GM21381 (cell line): ENCODE measurements at regions not wholly inside any gene's neighbourhood (a gene's known extent, or its start where the extent isn't known, plus 50 kb on each side); places are given as distances from the start of the nearest gene placed in this dataset.
A peak's percentile ranks its signal among the peaks of the same experiment; 100 is the strongest.

ENCODE experiments used
- ATAC-seq: cut with Tn5 transposase; IDR thresholded peaks from one replicate; pipeline ENCODE4 v1.9.1; 2021; ENCODE audit warnings: mild to moderate bottlenecking, moderate library complexity; ENCODE audit not compliant: unreplicated experiment

GRCh38 chr11:113634940-113635575 lies 71.0 kb downstream of the TMPRSS5 start:
- ATAC-seq = no peak

- ATAC-seq = no peak
These were observed 73.1 kb downstream of the TMPRSS5 start for GRCh38 chr11:113632981-113633380.

DNA sequence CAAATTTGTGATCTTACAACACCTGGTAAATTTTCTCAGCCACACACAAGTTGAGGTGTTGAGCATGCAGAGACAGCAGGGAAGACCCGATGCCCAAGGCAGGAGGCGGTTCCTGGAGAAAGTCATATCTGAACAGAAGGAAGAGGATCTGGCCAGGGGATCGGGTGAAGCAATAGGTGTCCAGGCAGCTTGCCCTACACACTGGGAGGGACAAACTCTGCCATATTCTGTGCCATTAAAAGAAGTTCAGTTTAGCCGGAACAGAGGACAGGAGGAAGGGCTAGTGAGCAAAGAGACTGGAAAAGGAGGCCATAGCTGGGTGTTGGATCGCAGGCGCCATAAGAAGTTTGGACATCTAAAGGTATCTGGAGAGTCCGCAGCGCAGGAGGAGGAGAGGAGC lies 76.5 kb downstream of the TMPRSS5 start:
- no peak for ATAC-seq

GRCh38 chr11:113628912-113629311 lies 77.2 kb downstream of the TMPRSS5 start:
- no peak for ATAC-seq

DNA sequence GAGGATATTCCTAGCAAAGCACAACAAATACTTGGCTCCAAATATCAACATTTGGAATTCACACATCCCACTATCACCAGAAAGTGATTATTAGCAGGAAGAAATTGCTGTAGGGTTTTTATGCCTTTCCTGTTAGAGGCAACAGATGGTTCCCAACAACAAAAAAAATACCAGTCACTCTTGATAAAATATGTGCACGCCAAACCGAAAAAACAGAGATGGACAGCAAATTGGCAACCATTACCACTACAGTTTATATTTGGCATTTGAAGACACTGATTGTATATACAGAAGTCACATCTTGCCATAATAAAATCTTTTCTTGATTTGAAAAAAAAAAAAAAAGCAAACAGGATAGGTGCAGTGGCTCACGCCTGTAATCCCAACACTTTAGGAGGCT lies 78.2 kb downstream of the TMPRSS5 start:
- no peak for ATAC-seq

- ATAC-seq = no peak
These were observed 78.8 kb downstream of the TMPRSS5 start for GRCh38 chr11:113627297-113627696.

- no peak for ATAC-seq
These were observed 79.4 kb downstream of the TMPRSS5 start for GRCh38 chr11:113626736-113627135.

GRCh38 chr11:113623114-113623513 lies 83.0 kb downstream of the TMPRSS5 start:
- no peak for ATAC-seq

DNA sequence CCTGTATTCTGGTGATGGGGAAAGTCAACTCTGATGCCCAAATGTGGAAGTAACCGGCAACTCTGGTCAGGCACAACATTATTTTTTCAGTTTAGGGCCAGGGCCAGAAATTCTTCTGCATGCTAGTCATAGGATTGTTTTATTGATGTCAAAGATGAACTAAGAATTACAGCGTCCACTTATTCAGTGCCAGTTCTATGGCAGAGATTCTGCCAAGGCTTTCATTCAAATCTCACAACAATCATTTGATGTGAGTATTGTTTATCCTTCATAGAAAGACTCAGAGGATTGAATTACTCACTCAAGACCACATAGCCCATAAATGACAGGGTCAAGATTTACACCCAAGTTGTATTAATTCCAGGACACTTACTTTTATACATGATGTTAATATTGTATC lies 87.7 kb downstream of the TMPRSS5 start:
- no peak for ATAC-seq

- no peak for ATAC-seq
These were observed 90.3 kb downstream of the TMPRSS5 start for GRCh38 chr11:113615773-113616172.

DNA sequence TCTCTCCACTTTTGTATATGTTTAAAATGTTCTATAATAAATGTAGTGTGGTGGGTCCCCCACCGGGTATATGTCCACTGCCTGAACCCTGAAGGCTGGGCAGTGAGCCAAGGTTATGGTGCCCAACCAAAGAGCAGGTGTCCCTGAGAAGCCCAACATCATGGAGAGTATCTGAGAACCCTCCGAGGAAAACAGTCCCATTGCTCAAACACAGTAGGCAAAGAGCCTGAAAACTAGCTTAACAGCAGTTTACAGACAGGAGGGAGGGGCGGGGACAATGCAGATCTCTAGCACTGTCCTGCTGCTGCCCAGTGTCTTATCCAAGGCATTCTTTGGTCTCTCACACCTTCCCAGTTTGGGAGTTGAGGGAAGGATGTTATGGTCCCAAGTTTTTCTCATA lies 91.0 kb downstream of the TMPRSS5 start:
- ATAC-seq = no peak

- ATAC-seq = no peak
These were observed 92.0 kb downstream of the TMPRSS5 start for GRCh38 chr11:113614097-113614496.

GRCh38 chr11:113613619-113614018 lies 92.5 kb downstream of the TMPRSS5 start:
- no peak for ATAC-seq

- no peak for ATAC-seq
These were observed 101.9 kb downstream of the TMPRSS5 start for GRCh38 chr11:113604186-113604585.

DNA sequence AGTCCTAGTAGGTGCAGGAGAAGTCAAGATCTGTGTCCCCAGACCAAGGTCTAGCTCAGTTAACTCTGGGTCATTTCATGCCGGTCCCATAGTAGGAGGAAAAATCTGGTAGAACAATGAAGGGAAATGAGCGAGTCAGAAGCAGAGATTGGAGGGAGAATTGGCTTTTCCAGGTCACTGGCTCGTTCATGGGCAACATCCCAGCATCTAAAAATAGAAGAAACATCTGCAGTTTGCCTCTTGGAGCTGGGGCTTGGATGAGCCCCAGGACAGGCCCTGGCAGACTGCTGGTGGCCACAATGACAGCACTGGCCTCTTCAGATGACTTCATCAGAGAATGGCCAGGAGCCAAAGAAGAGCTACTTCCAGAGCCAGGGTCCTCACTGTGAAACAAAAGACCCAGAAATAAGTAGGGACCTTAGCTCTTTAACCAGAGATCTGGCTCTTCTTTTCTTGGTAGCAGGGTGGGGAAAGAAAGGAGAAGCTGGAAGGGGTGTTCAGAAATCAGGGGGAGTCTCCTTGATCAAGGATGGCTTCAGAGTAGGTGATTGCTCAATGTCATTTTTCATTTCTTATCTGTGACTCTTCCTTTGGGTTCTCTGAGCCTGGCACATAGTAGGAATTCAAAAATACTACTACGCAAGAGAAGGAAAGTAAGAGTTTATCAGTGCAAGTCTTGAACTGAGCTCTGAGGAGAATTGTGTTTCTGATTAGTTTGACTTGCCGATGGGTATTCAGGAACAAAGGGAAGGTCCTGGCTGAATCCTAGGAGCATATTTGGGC lies 102.6 kb downstream of the TMPRSS5 start:
- no peak for ATAC-seq

DNA sequence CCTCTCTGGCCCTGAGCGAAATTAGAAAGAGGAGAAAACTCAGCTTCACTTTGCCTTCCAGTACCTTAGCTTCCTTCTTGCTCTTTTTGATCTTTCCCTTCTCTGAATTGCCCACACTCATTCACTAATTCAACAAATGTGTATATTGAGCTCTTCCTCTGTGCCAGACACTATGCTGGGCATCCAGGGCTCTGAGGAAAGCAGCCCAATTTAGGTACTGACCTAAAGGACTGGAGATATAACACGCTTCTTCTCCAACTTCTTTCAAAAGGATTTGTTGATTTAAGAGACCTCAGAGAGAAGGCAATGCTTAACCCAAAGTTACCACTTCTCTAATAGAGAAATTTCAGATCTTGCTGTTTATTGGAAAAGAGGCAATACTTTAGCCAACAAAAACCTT lies 103.6 kb downstream of the TMPRSS5 start:
- ATAC-seq = no peak

DNA sequence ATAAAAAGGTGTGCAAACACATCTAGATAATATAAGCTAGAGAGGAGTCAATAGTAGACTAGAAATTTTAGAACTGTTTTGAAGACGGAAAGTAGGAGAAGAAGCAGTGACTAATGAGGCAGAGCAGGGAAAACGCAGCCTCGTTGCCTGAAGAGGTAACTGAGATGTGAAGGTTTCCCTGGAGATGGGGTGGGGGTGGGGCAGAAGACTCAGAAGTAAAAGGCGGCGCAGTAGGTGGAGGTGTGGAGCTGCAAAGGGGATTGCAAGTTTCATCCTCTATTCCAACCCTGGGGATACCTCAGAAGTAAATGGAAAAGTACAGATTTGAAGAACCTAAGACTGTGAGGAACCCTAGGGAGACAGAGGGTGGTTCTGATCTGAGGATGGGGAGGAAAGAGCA lies 109.5 kb downstream of the TMPRSS5 start:
- ATAC-seq = no peak

GRCh38 chr11:113595810-113596594 lies 110.1 kb downstream of the TMPRSS5 start:
- no peak for ATAC-seq

DNA sequence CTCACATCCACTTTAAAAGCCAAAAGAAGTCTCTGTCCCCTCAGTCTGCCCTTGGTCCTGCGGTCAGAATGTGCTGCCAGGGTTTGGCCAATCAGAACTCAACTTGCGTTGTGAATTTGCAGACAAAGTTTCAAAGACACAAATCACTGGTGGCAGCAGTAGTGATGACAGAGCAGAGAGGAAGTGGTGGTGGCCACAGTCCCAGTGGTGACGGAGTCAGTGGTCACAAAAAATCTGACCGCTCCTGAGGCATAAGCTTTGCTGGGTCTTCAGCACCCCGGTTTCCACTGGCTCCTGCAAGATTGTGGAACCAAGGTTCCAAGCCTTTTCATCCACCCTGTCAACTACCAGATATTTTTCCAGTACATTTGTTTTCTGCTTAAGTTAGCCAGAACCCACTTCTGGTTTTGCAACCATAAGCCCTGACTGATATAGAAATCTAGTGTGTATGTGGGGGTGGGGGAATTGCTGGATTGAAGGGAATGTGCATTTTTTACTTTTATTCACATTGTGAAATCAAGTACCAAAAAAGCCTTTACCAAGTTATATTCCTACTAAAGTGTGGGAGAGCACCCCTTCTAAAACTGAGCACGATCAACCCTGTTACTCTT lies 112.3 kb downstream of the TMPRSS5 start:
- peak; percentile 88 for ATAC-seq

- ATAC-seq = no peak
These were observed 115.0 kb downstream of the TMPRSS5 start for GRCh38 chr11:113591117-113591516.

- ATAC-seq = peak; percentile 92
These were observed 112.1 kb upstream of the DRD2 start for GRCh38 chr11:113587308-113587739.
